ENCODE measurements at regions not wholly inside any gene's neighbourhood (a gene's known extent, or its start where the extent isn't known, plus 50 kb on each side); places are given as distances from the start of the nearest gene placed in this dataset.
A peak's percentile ranks its signal among the peaks of the same experiment; 100 is the strongest.
"Not testable (repeated sequence)": the region's sequence is repeated elsewhere in the genome, so short reads cannot be mapped to it uniquely, and the experiment has no call there.

- no peak for DNase-seq
Measured at GRCh38 chr15:25624504-25625177, 185.8 kb upstream of the UBE3A start.

GRCh38 chr15:25623708-25624107, 184.9 kb upstream of the UBE3A start:
- DNase-seq = no peak

GRCh38 chr15:25620466-25620865, 181.6 kb upstream of the UBE3A start:
- DNase-seq = no peak

GRCh38 chr15:25619761-25620160, 180.9 kb upstream of the UBE3A start:
- DNase-seq = no peak

- no peak for DNase-seq
Measured at GRCh38 chr15:25619076-25619475, 180.3 kb upstream of the UBE3A start.

GRCh38 chr15:25618161-25618560, 179.3 kb upstream of the UBE3A start:
- DNase-seq = no peak

GRCh38 chr15:25616471-25616870, 177.6 kb upstream of the UBE3A start:
- no peak for DNase-seq

- DNase-seq = no peak
Measured at GRCh38 chr15:25613134-25613533, 174.3 kb upstream of the UBE3A start.

- DNase-seq = peak; percentile 12
Measured at GRCh38 chr15:25611603-25612002, 172.8 kb upstream of the UBE3A start.

GRCh38 chr15:25609371-25609770, 170.5 kb upstream of the UBE3A start:
- no peak for DNase-seq

- DNase-seq = no peak
Measured at GRCh38 chr15:25608926-25609325, 170.1 kb upstream of the UBE3A start.

GRCh38 chr15:25605151-25605550, 166.3 kb upstream of the UBE3A start:
- DNase-seq = no peak

- DNase-seq = no peak
Measured at GRCh38 chr15:25600751-25601150, 161.9 kb upstream of the UBE3A start.

GRCh38 chr15:25597571-25597970, 158.7 kb upstream of the UBE3A start:
- no peak for DNase-seq

GRCh38 chr15:25596644-25597562, 158.1 kb upstream of the UBE3A start:
- no peak for DNase-seq

- no peak for DNase-seq
Measured at GRCh38 chr15:25587616-25588340, 149.0 kb upstream of the UBE3A start.

GRCh38 chr15:25582886-25583285, 144.1 kb upstream of the UBE3A start:
- no peak for DNase-seq

GRCh38 chr15:25579127-25579526, 140.3 kb upstream of the UBE3A start:
- no peak for DNase-seq

GRCh38 chr15:25572191-25572590, 133.4 kb upstream of the UBE3A start:
- no peak for DNase-seq

- peak; percentile 52 for DNase-seq
Measured at GRCh38 chr15:25568751-25569150, 129.9 kb upstream of the UBE3A start.

GRCh38 chr15:25566545-25566944, 127.7 kb upstream of the UBE3A start:
- DNase-seq = not testable (repeated sequence)

- DNase-seq = no peak
Measured at GRCh38 chr15:25565470-25566264, 126.8 kb upstream of the UBE3A start.

GRCh38 chr15:25563596-25563995, 124.8 kb upstream of the UBE3A start:
- DNase-seq = no peak
